HG02938 (cell line): ENCODE measurements at regions not wholly inside any gene's neighbourhood (a gene's known extent, or its start where the extent isn't known, plus 50 kb on each side); places are given as distances from the start of the nearest gene placed in this dataset.

Experiments used
- ATAC-seq: cut with Tn5 transposase; IDR thresholded peaks from one replicate; pipeline ENCODE4 v1.9.1; 2021; ENCODE audit warnings: mild to moderate bottlenecking, moderate library complexity; ENCODE audit not compliant: unreplicated experiment

DNA sequence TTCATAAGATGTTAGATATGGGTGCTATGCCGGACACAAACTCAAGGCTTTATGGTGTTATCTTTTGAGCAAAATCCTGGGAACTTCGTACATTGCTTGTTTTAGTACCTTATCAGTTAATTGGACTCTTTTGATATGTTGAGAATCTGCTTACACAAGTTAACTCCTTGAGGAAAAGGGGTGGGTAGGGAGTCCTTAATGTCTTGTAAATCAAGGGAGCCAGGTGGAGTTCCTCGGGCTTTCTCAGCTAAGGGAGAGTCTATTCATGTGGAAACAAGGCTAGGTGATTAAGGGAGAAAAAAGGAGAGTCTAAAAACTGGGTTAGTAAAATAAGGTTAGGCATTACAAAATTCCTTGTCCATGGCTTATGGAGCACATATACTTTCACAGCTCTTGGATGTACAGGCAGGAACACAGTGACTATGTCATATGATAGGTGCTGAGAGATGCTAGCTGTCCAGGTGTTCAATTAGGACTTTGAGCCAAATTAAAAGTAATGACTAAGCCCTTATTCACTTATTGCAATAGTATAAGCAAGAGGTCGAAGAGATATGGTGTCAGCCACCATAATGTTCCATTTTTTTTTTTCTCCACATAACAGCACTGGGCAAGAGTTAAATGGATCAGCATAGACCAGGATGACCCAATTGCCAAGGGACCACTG, 59.5 kb upstream of the DYNAP start:
- ATAC-seq, result no peak

DNA sequence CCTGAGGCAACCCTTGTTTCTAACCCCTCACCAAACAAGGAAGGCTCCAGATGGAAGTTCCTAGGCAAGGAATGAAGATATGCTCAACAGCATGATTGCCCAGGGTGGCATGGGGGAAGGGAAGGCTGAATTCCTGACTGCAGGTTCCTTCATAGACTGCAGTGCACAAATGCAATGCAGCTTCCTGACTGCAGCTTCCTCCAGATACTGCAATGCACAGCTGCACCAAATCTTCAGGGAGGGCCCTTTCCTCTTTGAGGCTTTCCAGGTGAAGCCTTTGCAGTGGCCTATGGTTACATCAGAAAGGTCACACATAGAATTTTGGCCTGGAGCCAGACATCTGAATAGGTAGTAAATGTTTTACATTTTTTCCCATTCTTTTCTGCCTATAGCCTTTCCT, 58.8 kb upstream of the DYNAP start:
- no peak for ATAC-seq

DNA sequence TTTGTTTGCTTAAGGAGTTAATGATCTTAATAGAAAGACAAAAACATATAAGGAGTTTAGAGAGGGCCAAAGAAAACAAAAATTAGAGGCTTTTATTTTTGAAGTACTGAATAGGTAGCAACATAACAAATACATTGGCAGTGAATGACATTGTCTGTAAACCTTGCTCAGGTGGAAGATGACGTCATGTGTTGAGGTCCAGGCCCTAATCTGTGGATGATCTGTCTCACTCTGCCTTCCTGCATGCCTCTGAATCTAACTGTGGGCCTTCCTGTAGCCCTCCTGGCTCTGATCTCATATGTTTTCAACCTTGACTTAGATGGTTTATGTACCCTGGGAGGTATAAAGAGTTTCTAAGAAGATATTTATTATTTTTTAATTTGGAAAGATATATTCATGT, 58.1 kb upstream of the DYNAP start:
- ATAC-seq, result no peak
